B cell (primary cell): ENCODE measurements at regions not wholly inside any gene's neighbourhood (a gene's known extent, or its start where the extent isn't known, plus 50 kb on each side); places are given as distances from the start of the nearest gene placed in this dataset.

Source experiments
- CTCF ChIP-seq: fragments of 200-600 bp; IDR thresholded peaks from one replicate; pipeline ENCODE4 v1.8.0; 2022; ENCODE audit warnings: antibody characterized with exemption, mild to moderate bottlenecking
- EZH2 ChIP-seq: IDR thresholded peaks from 2 replicates; pipeline ENCODE4 v1.6.1; 2012; ENCODE audit warnings: borderline replicate concordance, low read depth, mild to moderate bottlenecking, moderate library complexity, low read length; ENCODE audit not compliant: insufficient read depth, poor library complexity, severe bottlenecking

GRCh38 chr2:239468491-239469105, 67.8 kb upstream of the HDAC4 start:
- no peak for TF ChIP-seq EZH2
- no peak for TF ChIP-seq CTCF
